Left lung (tissue), 4 donors: ENCODE measurements at regions not wholly inside any gene's neighbourhood (a gene's known extent, or its start where the extent isn't known, plus 50 kb on each side); places are given as distances from the start of the nearest gene placed in this dataset.

Source experiments
- ATAC-seq: fragments of 200-7000 bp; cut with Tn5 transposase; one replicate; pipeline ENCODE4 v1.9.1; 2020; ENCODE audit warnings: moderate library complexity
- DNase-seq, 4 donors: peaks; one replicate each; pipeline ENCODE4 v3.0.0-alpha.2; 2013 to 2020
- H3K27ac ChIP-seq, 2 donors: fragments of 200-600 bp; sonication (generic) in 1 of 2; one replicate each; pipeline versions ENCODE4 v1.5.0 to v1.8.0; 2020 to 2021
- H3K27me3 ChIP-seq, 2 donors: fragments of 200-600 bp; sonication (generic) in 1 of 2; one replicate each; pipeline versions ENCODE4 v1.5.0 to v1.8.0; 2020 to 2021
- H3K36me3 ChIP-seq, 2 donors: fragments of 200-600 bp; sonication (generic) in 1 of 2; one replicate each; pipeline versions ENCODE4 v1.5.0 to v1.8.0; 2020 to 2021
- H3K4me1 ChIP-seq, 2 donors: fragments of 200-600 bp; one replicate each; pipeline ENCODE4 v1.8.0; 2021
- H3K4me3 ChIP-seq, 2 donors: fragments of 200-600 bp; sonication (generic) in 1 of 2; one replicate each; pipeline versions ENCODE4 v1.5.0 to v1.8.0; 2020 to 2021; ENCODE audit warnings: mild to moderate bottlenecking in 1 of 2
- H3K9me3 ChIP-seq, 2 donors: fragments of 200-600 bp; sonication (generic) in 1 of 2; one replicate each; pipeline versions ENCODE4 v1.5.0 to v1.8.0; 2020 to 2021
- CTCF ChIP-seq, 2 donors: fragments of 200-600 bp; sonication (generic) in 1 of 2; IDR thresholded peaks; one replicate each; pipeline versions ENCODE4 v1.5.0 to v1.8.0; 2021; ENCODE audit warnings: antibody characterized with exemption in 2 of 2
- intact Hi-C, 2 donors: fragments of 100-400 bp; cut with DNase I; formaldehyde crosslinking; loops; one replicate each; pipeline versions ENCODE4 v1.11.2 to v1.14.2; 2022
- donor health status: DM: no; HTN: yes; CAD: no.
- donor health status: DM: no; HTN: no; CAD: no.

- Histone ChIP-seq H3K9me3 (no peaks in the 10 kb centered on the region), H3K4me3 (no peak overlapping the region), H3K4me1 (no peaks in the 10 kb centered on the region), H3K27me3 (peaks cover 20 to 39% of the 10 kb centered on the region in 2 donors), H3K36me3 (no peaks in the 10 kb centered on the region), H3K27ac (no peak overlapping the region)
- TF ChIP-seq CTCF (IDR thresholded peaks at IDR 0.05), result no peak
- DNase-seq (peak in 1 of 4 donors; percentile 76), ATAC-seq (no peak)
- intact Hi-C loops, result no loop called here
These were observed 466.6 kb downstream of the XPNPEP1 start for GRCh38 chr10:109456566-109457301.

GRCh38 chr10:109454691-109455090 is 468.6 kb downstream of the XPNPEP1 start:
- DNase-seq (no peak), ATAC-seq (no peak)
- no peak for TF ChIP-seq CTCF (IDR thresholded peaks at IDR 0.05)
- Histone ChIP-seq H3K4me3 (no peak overlapping the region), H3K27me3 (peaks cover 20 to 39% of the 10 kb centered on the region in 2 donors), H3K4me1 (no peaks in the 10 kb centered on the region), H3K27ac (no peak overlapping the region), H3K36me3 (no peaks in the 10 kb centered on the region), H3K9me3 (no peaks in the 10 kb centered on the region)
- intact Hi-C loops, result no loop called here

GRCh38 chr10:109451879-109452278 is 471.4 kb downstream of the XPNPEP1 start:
- H3K9me3 ChIP-seq, result no peaks in the 10 kb centered on the region
- H3K27ac ChIP-seq, result no peak overlapping the region
- intact Hi-C loops, result no loop called here
- no peaks in the 10 kb centered on the region for H3K36me3 ChIP-seq
- H3K27me3 ChIP-seq, result peaks cover 10 to 22% of the 10 kb centered on the region in 2 donors
- no peak overlapping the region for H3K4me3 ChIP-seq
- H3K4me1 ChIP-seq, result no peaks in the 10 kb centered on the region
- DNase-seq (no peak), ATAC-seq (no peak)
- no peak for TF ChIP-seq CTCF (IDR thresholded peaks at IDR 0.05)

- no peak for DNase-seq
- no peaks in the 10 kb centered on the region for H3K4me1 ChIP-seq
- intact Hi-C loops, result no loop called here
- ATAC-seq, result no peak
- no peak for TF ChIP-seq CTCF (IDR thresholded peaks at IDR 0.05)
- no peaks in the 10 kb centered on the region for H3K9me3 ChIP-seq
- peaks cover 0 to 10% of the 10 kb centered on the region in 2 donors for H3K27me3 ChIP-seq
- no peaks in the 10 kb centered on the region for H3K36me3 ChIP-seq
- H3K27ac ChIP-seq, result no peak overlapping the region
- H3K4me3 ChIP-seq, result no peak overlapping the region
These were observed 472.6 kb downstream of the XPNPEP1 start for GRCh38 chr10:109450702-109451101.

GRCh38 chr10:109433434-109433833 is 489.9 kb downstream of the XPNPEP1 start:
- Histone ChIP-seq H3K27me3 (no peaks in the 10 kb centered on the region), H3K27ac (no peak overlapping the region), H3K4me3 (no peak overlapping the region), H3K9me3 (no peaks in the 10 kb centered on the region), H3K36me3 (no peaks in the 10 kb centered on the region), H3K4me1 (no peaks in the 10 kb centered on the region)
- DNase-seq (no peak), ATAC-seq (no peak)
- TF ChIP-seq CTCF (IDR thresholded peaks at IDR 0.05), result no peak
- intact Hi-C loops, result no loop called here
